ENCODE measurements at regions not wholly inside any gene's neighbourhood (a gene's known extent, or its start where the extent isn't known, plus 50 kb on each side); places are given as distances from the start of the nearest gene placed in this dataset.
A peak's percentile ranks its signal among the peaks of the same experiment; 100 is the strongest.

GRCh38 chrX:39745818-39746217 lies 351.9 kb downstream of the BCOR start:
- 70 to 98% (median 82%) methylated on average over 2 of the region's 2 CpGs for WGBS, 5 donors
- Histone ChIP-seq H3K36me3 (no peaks in the 10 kb centered on the region), H3K27ac (no peak overlapping the region), H3K27me3 (replicated peaks in 1 of 7) (no peaks in the 10 kb centered on the region), H3K4me3 (no peak overlapping the region), H3K4me1 (peaks cover 0 to 4% (median 0%) of the 10 kb centered on the region in 6 donors), H3K9me3 (no peaks in the 10 kb centered on the region)
- no peak for TF ChIP-seq POLR2A (IDR thresholded peaks at IDR 0.05)
- no peak for TF ChIP-seq POLR2AphosphoS5 (IDR thresholded peaks at IDR 0.05)
- TF ChIP-seq, protein P1, sequence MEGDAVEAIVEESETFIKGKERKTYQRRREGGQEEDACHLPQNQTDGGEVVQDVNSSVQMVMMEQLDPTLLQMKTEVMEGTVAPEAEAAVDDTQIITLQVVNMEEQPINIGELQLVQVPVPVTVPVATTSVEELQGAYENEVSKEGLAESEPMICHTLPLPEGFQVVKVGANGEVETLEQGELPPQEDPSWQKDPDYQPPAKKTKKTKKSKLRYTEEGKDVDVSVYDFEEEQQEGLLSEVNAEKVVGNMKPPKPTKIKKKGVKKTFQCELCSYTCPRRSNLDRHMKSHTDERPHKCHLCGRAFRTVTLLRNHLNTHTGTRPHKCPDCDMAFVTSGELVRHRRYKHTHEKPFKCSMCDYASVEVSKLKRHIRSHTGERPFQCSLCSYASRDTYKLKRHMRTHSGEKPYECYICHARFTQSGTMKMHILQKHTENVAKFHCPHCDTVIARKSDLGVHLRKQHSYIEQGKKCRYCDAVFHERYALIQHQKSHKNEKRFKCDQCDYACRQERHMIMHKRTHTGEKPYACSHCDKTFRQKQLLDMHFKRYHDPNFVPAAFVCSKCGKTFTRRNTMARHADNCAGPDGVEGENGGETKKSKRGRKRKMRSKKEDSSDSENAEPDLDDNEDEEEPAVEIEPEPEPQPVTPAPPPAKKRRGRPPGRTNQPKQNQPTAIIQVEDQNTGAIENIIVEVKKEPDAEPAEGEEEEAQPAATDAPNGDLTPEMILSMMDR (IDR thresholded peaks at IDR 0.05 in 8 of 11, conservative IDR thresholded peaks at IDR 0.05 in 3 of 11): no peak
- intact Hi-C loops (cut with DNase I; ENCODE audit: low total_unique reads): no loop called here
- no peak for DNase-seq

GRCh38 chrX:39749135-39749534 lies 348.6 kb downstream of the BCOR start:
- intact Hi-C loops (cut with DNase I; ENCODE audit: low total_unique reads): no loop called here
- no peaks in the 10 kb centered on the region for H3K27me3 ChIP-seq (replicated peaks in 1 of 7)
- TF ChIP-seq, protein P1 (IDR thresholded peaks at IDR 0.05 in 8 of 11, conservative IDR thresholded peaks at IDR 0.05 in 3 of 11): no peak
- TF ChIP-seq POLR2AphosphoS5 (IDR thresholded peaks at IDR 0.05) (no peak), POLR2A (IDR thresholded peaks at IDR 0.05) (no peak)
- WGBS, 5 donors: 55 to 82% (median 65%) methylated on average over 5 of the region's 5 CpGs
- peaks cover 0 to 23% (median 2%) of the 10 kb centered on the region in 6 donors for H3K4me1 ChIP-seq
- no peak overlapping the region for H3K4me3 ChIP-seq
- peaks cover 0 to 4% (median 0%) of the 10 kb centered on the region in 8 donors for H3K9me3 ChIP-seq
- DNase-seq: no peak
- H3K27ac ChIP-seq: no peak overlapping the region
- H3K36me3 ChIP-seq: no peaks in the 10 kb centered on the region

GRCh38 chrX:39749728-39750127 lies 348.0 kb downstream of the BCOR start:
- no peaks in the 10 kb centered on the region for H3K27me3 ChIP-seq (replicated peaks in 1 of 7)
- TF ChIP-seq, protein P1 (IDR thresholded peaks at IDR 0.05 in 8 of 11, conservative IDR thresholded peaks at IDR 0.05 in 3 of 11): no peak
- no peak for TF ChIP-seq POLR2A (IDR thresholded peaks at IDR 0.05)
- TF ChIP-seq POLR2AphosphoS5 (IDR thresholded peaks at IDR 0.05): no peak
- intact Hi-C loops (cut with DNase I; ENCODE audit: low total_unique reads): no loop called here
- WGBS, 5 donors: 58 to 75% (median 64%) methylated on average over 4 to 5 of the region's 5 CpGs
- H3K4me3 ChIP-seq: no peak overlapping the region
- H3K36me3 ChIP-seq: no peaks in the 10 kb centered on the region
- peaks cover 0 to 4% (median 0%) of the 10 kb centered on the region in 8 donors for H3K9me3 ChIP-seq
- DNase-seq: no peak
- H3K4me1 ChIP-seq: peaks cover 0 to 23% (median 2%) of the 10 kb centered on the region in 6 donors
- peak overlapping the region in 2 of 8 donors; percentile 9 to 26 for H3K27ac ChIP-seq

GRCh38 chrX:39750256-39750790 lies 347.4 kb downstream of the BCOR start:
- TF ChIP-seq, protein P1 (IDR thresholded peaks at IDR 0.05 in 8 of 11, conservative IDR thresholded peaks at IDR 0.05 in 3 of 11): no peak
- TF ChIP-seq POLR2A (IDR thresholded peaks at IDR 0.05): no peak
- no peak for TF ChIP-seq POLR2AphosphoS5 (IDR thresholded peaks at IDR 0.05)
- H3K4me3 ChIP-seq: no peak overlapping the region
- H3K27me3 ChIP-seq (replicated peaks in 1 of 7): no peaks in the 10 kb centered on the region
- intact Hi-C loops (cut with DNase I; ENCODE audit: low total_unique reads): no loop called here
- WGBS, 5 donors: 61 to 76% (median 68%) methylated on average over 5 to 6 of the region's 6 CpGs
- peaks cover 0 to 4% (median 0%) of the 10 kb centered on the region in 8 donors for H3K9me3 ChIP-seq
- peaks cover 0 to 23% (median 2%) of the 10 kb centered on the region in 6 donors for H3K4me1 ChIP-seq
- H3K36me3 ChIP-seq: no peaks in the 10 kb centered on the region
- peak overlapping the region in 3 of 8 donors; percentile 8 to 26 (median 9) for H3K27ac ChIP-seq
- no peak for DNase-seq

Data from spleen (tissue), 11 donors.